T-cell (primary cell): ENCODE measurements at regions not wholly inside any gene's neighbourhood (a gene's known extent, or its start where the extent isn't known, plus 50 kb on each side); places are given as distances from the start of the nearest gene placed in this dataset.

Experiments used
- ATAC-seq, 4 experiments: fragments of 200-7000 bp in 3 of 4; fragments of 150-1000 bp in 1 of 4; cut with Tn5 transposase; replicated peaks in 1 of 4; 1 replicate in 3 of 4; 2 replicates in 1 of 4; pipeline ENCODE4 v1.10.0; 2021; ENCODE audit warnings: moderate library complexity in 3 of 4, mild to moderate bottlenecking in 2 of 4, moderate number of reproducible peaks in 1 of 4
- CTCF ChIA-PET, 2 donors: fragments of 300-600 bp; sonication (Branson Sonifier 250); formaldehyde crosslinking; loops; one replicate each; lab custom pipeline; 2022; ENCODE audit warnings: antibody characterized with exemption in 2 of 2; lab: Charles Lee
- POLR2A ChIA-PET, 2 donors: fragments of 300-600 bp; sonication (Branson Sonifier 250); formaldehyde crosslinking; loops; one replicate each; lab custom pipeline; 2022; ENCODE audit warnings: antibody characterized with exemption in 2 of 2; lab: Charles Lee
- DNase-seq, 35 experiments: peaks; one replicate each; pipeline versions ENCODE4 v3.0.0 to v3.0.0-alpha.2; 2013 to 2023
- H3K27ac ChIP-seq: one replicate; pipeline ENCODE4 v1.5.1; 2013; ENCODE audit warnings: low read length
- H3K27me3 ChIP-seq, 2 experiments: replicated peaks in 1 of 2; 1 replicate in 1 of 2; 2 replicates in 1 of 2; pipeline versions ENCODE4 v1.6.1 to v1.7.0; 2013; ENCODE audit warnings: low read length in 1 of 2, mixed read lengths in 1 of 2; ENCODE audit not compliant: control insufficient read depth in 2 of 2, insufficient read depth in 2 of 2; ENCODE audit errors: extremely low read depth in 1 of 2
- H3K36me3 ChIP-seq, 2 donors: 1 replicate in 1 of 2; 2 replicates in 1 of 2; pipeline versions ENCODE4 v1.6.1 to v1.7.0; 2013; ENCODE audit warnings: low read length in 1 of 2; ENCODE audit not compliant: control insufficient read depth in 2 of 2, insufficient read depth in 1 of 2; ENCODE audit errors: extremely low read depth in 1 of 2
- H3K4me1 ChIP-seq, 2 experiments: 1 replicate in 1 of 2; 2 replicates in 1 of 2; pipeline versions ENCODE4 v1.6.1 to v1.7.0; 2013; ENCODE audit warnings: low read length in 2 of 2, mixed read lengths in 1 of 2; ENCODE audit not compliant: insufficient read depth in 2 of 2, control insufficient read depth in 1 of 2; ENCODE audit errors: extremely low read depth in 1 of 2
- H3K4me3 ChIP-seq, 2 donors: 1 replicate in 1 of 2; 2 replicates in 1 of 2; pipeline versions ENCODE4 v1.5.1 to v1.7.0; 2013; ENCODE audit warnings: mild to moderate bottlenecking in 2 of 2, low read length in 1 of 2, moderate library complexity in 1 of 2; ENCODE audit not compliant: control insufficient read depth in 1 of 2; ENCODE audit errors: extremely low read depth in 1 of 2
- H3K9me3 ChIP-seq: 2 replicates; pipeline ENCODE4 v1.7.0; 2013
- H3K27ac Mint-ChIP-seq, 2 donors: one replicate each; pipeline ENCODE4 v1.8.0; 2020 to 2021; ENCODE audit warnings: mild to moderate bottlenecking in 2 of 2, mixed read lengths in 2 of 2
- H3K27me3 Mint-ChIP-seq, 2 donors: one replicate each; pipeline ENCODE4 v1.8.0; 2021 to 2022; ENCODE audit warnings: mixed read lengths in 2 of 2
- H3K36me3 Mint-ChIP-seq: one replicate; pipeline ENCODE4 v1.8.0; 2021; ENCODE audit warnings: mixed read lengths
- H3K4me1 Mint-ChIP-seq, 3 donors: one replicate each; pipeline ENCODE4 v1.8.0; 2020 to 2022; ENCODE audit warnings: mixed read lengths in 3 of 3, mild to moderate bottlenecking in 1 of 3
- H3K4me3 Mint-ChIP-seq, 3 donors: one replicate each; pipeline ENCODE4 v1.8.0; 2020 to 2022; ENCODE audit warnings: mild to moderate bottlenecking in 3 of 3, mixed read lengths in 3 of 3, moderate library complexity in 3 of 3
- H3K9me3 Mint-ChIP-seq, 3 donors: one replicate each; pipeline ENCODE4 v1.8.0; 2020 to 2022; ENCODE audit warnings: mixed read lengths in 3 of 3
- WGBS: methylation state at CpG from one replicate; pipeline ENCODE4 v1.1.5; 2013; ENCODE audit warnings: missing lambda C conversion rate; ENCODE audit not compliant: insufficient coverage; 5-methylcytosine and 5-hydroxymethylcytosine counted together

GRCh38 chr12:14243941-14244340, 121.5 kb upstream of the ATF7IP start:
- Histone ChIP-seq H3K4me1 (peaks cover 6 to 12% of the 10 kb centered on the region in 2 experiments), H3K9me3 (no peaks in the 10 kb centered on the region), H3K27ac (no peak overlapping the region), H3K36me3 (no peaks in the 10 kb centered on the region), H3K4me3 (no peak overlapping the region), H3K27me3 (no peaks in the 10 kb centered on the region)
- ChIA-PET CTCF (interaction anchor here in 1 of 2 donors (1.0 kb wide), 1 partner anchor 174 kb away, joined by 3 read pairs; no protein-coding TSS in a partner anchor), POLR2A (no interaction called here)
- DNase-seq (no peak), ATAC-seq (no peak)
- no CpG with 5 or more reads among the region's 2 CpGs for WGBS
- Mint-ChIP-seq H3K4me3 (no peak overlapping the region), H3K4me1 (peaks cover 21 to 23% (median 22%) of the 10 kb centered on the region in 3 donors), H3K27me3 (no peaks in the 10 kb centered on the region), H3K27ac (no peak overlapping the region), H3K9me3 (peaks cover 4 to 8% (median 5%) of the 10 kb centered on the region in 3 donors), H3K36me3 (peaks cover 7% of the 10 kb centered on the region)

GRCh38 chr12:14244876-14245669, 120.4 kb upstream of the ATF7IP start:
- Mint-ChIP-seq H3K9me3 (peaks cover 4 to 8% (median 5%) of the 10 kb centered on the region in 3 donors), H3K27ac (no peak overlapping the region), H3K4me3 (no peak overlapping the region), H3K36me3 (peaks cover 7% of the 10 kb centered on the region), H3K27me3 (no peaks in the 10 kb centered on the region), H3K4me1 (peaks cover 9 to 12% (median 11%) of the 10 kb centered on the region in 3 donors)
- Histone ChIP-seq H3K4me3 (no peak overlapping the region), H3K27me3 (no peaks in the 10 kb centered on the region), H3K4me1 (peaks cover 2 to 5% of the 10 kb centered on the region in 2 experiments), H3K36me3 (no peaks in the 10 kb centered on the region), H3K27ac (no peak overlapping the region), H3K9me3 (no peaks in the 10 kb centered on the region)
- POLR2A ChIA-PET: no interaction called here
- ATAC-seq: no peak
- no peak for DNase-seq
- CTCF ChIA-PET: interaction anchor here in 1 of 2 donors (0.8 kb wide), 1 partner anchor 173 kb away, joined by 4 read pairs; no protein-coding TSS in a partner anchor
- WGBS: no CpG with 5 or more reads among the region's 3 CpGs

- CTCF ChIA-PET: no interaction called here
- Mint-ChIP-seq H3K9me3 (peaks cover 4 to 8% (median 5%) of the 10 kb centered on the region in 3 donors), H3K4me1 (peaks cover 8 to 13% (median 9%) of the 10 kb centered on the region in 3 donors), H3K4me3 (no peak overlapping the region), H3K36me3 (peaks cover 7% of the 10 kb centered on the region), H3K27ac (no peak overlapping the region), H3K27me3 (no peaks in the 10 kb centered on the region)
- Histone ChIP-seq H3K4me1 (no peaks in the 10 kb centered on the region), H3K36me3 (no peaks in the 10 kb centered on the region), H3K4me3 (no peak overlapping the region), H3K9me3 (no peaks in the 10 kb centered on the region), H3K27ac (no peak overlapping the region), H3K27me3 (no peaks in the 10 kb centered on the region)
- WGBS: 92% methylated on average over 2 of the region's 4 CpGs
- POLR2A ChIA-PET: no interaction called here
- ATAC-seq (no peak), DNase-seq (no peak)
Observed at GRCh38 chr12:14247166-14247565, 118.3 kb upstream of the ATF7IP start.

- ChIA-PET POLR2A (interaction anchor here (0.7 kb wide), 2 partner anchors 179 to 209 kb away, joined by 4 read pairs; no protein-coding TSS in a partner anchor), CTCF (no interaction called here)
- no peak overlapping the region for H3K4me3 Mint-ChIP-seq
Observed at GRCh38 chr12:14249368-14249767, 116.1 kb upstream of the ATF7IP start.

GRCh38 chr12:14252697-14253096, 112.8 kb upstream of the ATF7IP start:
- H3K9me3 ChIP-seq: no peaks in the 10 kb centered on the region

More at GRCh38 chr12:14249368-14249767, 116.1 kb upstream of the ATF7IP start:
- Histone ChIP-seq H3K4me1 (no peaks in the 10 kb centered on the region), H3K27me3 (no peaks in the 10 kb centered on the region), H3K4me3 (no peak overlapping the region), H3K9me3 (no peaks in the 10 kb centered on the region), H3K36me3 (no peaks in the 10 kb centered on the region), H3K27ac (no peak overlapping the region)
- 90% methylated on average over 3 of the region's 4 CpGs for WGBS
- Mint-ChIP-seq H3K36me3 (peaks cover 2% of the 10 kb centered on the region), H3K9me3 (peaks cover 0 to 4% (median 0%) of the 10 kb centered on the region in 3 donors), H3K4me1 (peaks cover 8 to 14% (median 9%) of the 10 kb centered on the region in 3 donors), H3K27me3 (no peaks in the 10 kb centered on the region), H3K27ac (no peak overlapping the region)
- ATAC-seq (no peak), DNase-seq (no peak)

GRCh38 chr12:14253496-14253895, 112.0 kb upstream of the ATF7IP start:
- CTCF ChIA-PET: interaction anchor here in 1 of 2 donors (0.6 to 1.2 kb wide), 3 partner anchors 112 to 367 kb away, joined by 3 to 6 read pairs (median 4); no protein-coding TSS in a partner anchor
- DNase-seq: no peak
- H3K4me1 Mint-ChIP-seq: peaks cover 46 to 50% (median 46%) of the 10 kb centered on the region in 3 donors

More at GRCh38 chr12:14252697-14253096, 112.8 kb upstream of the ATF7IP start:
- peaks cover 38 to 42% (median 38%) of the 10 kb centered on the region in 3 donors for H3K4me1 Mint-ChIP-seq
- ChIA-PET CTCF (interaction anchor here (0.6 to 1.8 kb wide), 6 partner anchors 9 to 705 kb away, joined by 3 to 7 read pairs (median 4); no protein-coding TSS in a partner anchor), POLR2A (interaction anchor here in 1 of 2 donors (0.6 kb wide), 1 partner anchor 288 kb away, joined by 3 read pairs; no protein-coding TSS in a partner anchor)
- ATAC-seq (no peak), DNase-seq (no peak)
- H3K27me3 Mint-ChIP-seq: no peaks in the 10 kb centered on the region
- no peaks in the 10 kb centered on the region for H3K36me3 Mint-ChIP-seq
- H3K9me3 Mint-ChIP-seq: no peaks in the 10 kb centered on the region
- Histone ChIP-seq H3K27me3 (no peaks in the 10 kb centered on the region), H3K4me1 (peaks cover 13 to 28% of the 10 kb centered on the region in 2 experiments), H3K4me3 (no peak overlapping the region), H3K27ac (no peak overlapping the region), H3K36me3 (no peaks in the 10 kb centered on the region)
- WGBS: 100% methylated on average over 3 of the region's 6 CpGs
- H3K4me3 Mint-ChIP-seq: no peak overlapping the region
- H3K27ac Mint-ChIP-seq: no peak overlapping the region

More at GRCh38 chr12:14253496-14253895, 112.0 kb upstream of the ATF7IP start:
- no CpG with 5 or more reads among the region's 3 CpGs for WGBS
- no peaks in the 10 kb centered on the region for H3K27me3 Mint-ChIP-seq
- Histone ChIP-seq H3K36me3 (no peaks in the 10 kb centered on the region), H3K27me3 (no peaks in the 10 kb centered on the region), H3K4me3 (no peak overlapping the region), H3K27ac (no peak overlapping the region), H3K4me1 (peaks cover 13 to 36% of the 10 kb centered on the region in 2 experiments), H3K9me3 (no peaks in the 10 kb centered on the region)
- ATAC-seq: no peak
- POLR2A ChIA-PET: interaction anchor here (0.5 to 0.6 kb wide), 2 partner anchors 95 to 202 kb away, joined by 4 to 7 read pairs; no protein-coding TSS in a partner anchor
- H3K4me3 Mint-ChIP-seq: no peak overlapping the region
- H3K9me3 Mint-ChIP-seq: peaks cover 0 to 2% (median 0%) of the 10 kb centered on the region in 3 donors
- no peak overlapping the region for H3K27ac Mint-ChIP-seq
- H3K36me3 Mint-ChIP-seq: no peaks in the 10 kb centered on the region
